Fibroblast of skin of scalp (primary cell): ENCODE measurements at regions not wholly inside any gene's neighbourhood (a gene's known extent, or its start where the extent isn't known, plus 50 kb on each side); places are given as distances from the start of the nearest gene placed in this dataset.

Source experiments
- DNase-seq: peaks from one replicate; pipeline ENCODE4 v3.0.0-alpha.2; 2013

GRCh38 chr10:78933828-78934531 is 134.8 kb upstream of the ZMIZ1 start:
- peak; percentile 53 for DNase-seq

DNA sequence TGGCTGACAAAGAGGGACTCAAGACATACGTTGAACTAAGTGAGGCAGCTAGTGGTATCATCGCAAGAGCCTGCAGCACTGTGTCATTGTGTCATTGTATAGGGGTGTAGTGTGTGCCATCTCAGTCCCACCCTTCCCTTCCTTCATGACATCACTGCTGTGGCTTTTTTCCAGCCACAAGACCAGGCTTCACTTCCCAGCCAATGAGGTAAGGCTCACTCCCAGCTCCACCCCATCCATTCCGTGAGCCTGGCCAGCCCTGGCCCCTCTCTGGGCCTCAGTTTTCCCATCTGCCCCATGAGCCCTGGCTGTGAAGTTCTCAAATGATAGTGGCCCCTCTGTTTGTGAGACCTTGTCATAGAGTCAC is 134.3 kb upstream of the ZMIZ1 start:
- DNase-seq: peak; percentile 86

DNA sequence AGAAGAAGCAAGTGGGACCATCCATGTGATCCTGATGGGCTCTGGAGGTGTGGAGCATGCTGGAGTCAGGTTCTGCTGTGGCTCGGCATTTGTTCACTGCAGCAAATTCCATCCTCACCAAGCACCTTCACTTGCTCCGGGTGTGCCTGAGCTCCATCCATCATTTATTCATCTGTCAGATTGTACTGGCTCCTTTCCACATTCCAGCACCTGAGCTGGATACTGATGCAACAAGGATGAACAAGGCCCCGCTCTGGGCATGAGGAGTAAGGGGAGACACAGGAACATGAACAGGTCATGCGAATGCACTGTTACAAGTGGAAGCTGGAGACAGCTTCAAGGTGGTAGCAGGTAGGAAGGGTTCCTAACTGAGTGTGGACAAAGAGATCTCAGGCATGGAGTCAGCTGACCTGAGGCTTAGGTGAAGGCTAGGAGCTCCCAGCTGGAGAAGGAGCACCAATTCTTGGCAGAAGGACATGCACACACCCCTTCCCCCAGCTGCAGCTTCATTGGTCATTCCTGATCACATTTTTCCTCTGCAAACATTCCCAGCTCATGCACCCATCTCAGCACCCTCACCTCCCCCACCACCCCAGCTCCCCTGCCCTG is 133.7 kb upstream of the ZMIZ1 start:
- DNase-seq: peak; percentile 35

- no peak for DNase-seq
Observed at GRCh38 chr10:78935697-78936407, 132.9 kb upstream of the ZMIZ1 start.

DNA sequence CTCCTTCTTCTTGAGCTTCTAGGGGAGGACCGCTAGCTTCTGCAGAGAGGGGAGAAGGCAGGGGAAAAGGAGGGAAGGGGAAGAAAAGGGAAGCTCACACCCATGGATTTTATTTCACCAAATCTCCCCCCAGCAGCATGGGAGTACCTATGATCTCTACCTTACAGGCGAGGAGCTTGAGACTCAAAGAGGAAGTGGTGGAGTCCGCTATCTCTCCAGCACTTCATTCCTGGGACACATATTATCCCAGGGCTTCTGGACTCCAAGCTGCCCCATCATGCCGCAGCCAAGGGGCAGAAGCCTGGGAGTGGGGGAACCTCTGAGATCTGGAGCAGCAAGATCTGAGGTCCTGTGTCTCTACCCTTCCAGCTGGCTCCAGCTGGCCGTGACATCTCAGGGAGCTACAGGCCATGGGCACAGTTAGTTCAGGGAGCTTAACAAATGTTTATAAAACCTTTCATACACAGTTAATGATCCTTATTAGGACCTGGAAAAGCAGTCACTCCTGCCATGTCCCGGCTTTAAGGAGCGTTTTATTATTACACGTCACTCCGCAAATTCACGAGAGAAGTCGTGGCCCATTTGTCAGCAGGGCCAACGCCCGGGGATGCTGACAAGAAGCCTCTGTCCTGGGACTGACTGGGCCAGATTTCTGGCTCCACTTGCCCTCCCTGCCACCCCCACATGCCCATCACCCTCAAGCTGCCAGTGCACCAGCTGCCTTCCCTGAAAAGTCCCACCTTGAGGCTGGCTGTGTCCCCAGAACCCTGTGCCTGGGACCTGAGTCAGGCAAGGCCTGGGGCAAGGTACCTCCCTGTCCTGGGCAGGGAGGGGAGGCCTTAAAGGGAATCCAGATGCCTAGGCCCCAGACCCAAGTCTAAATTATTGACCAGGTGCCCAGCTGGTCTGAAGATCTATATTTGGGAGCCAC is 132.1 kb upstream of the ZMIZ1 start:
- no peak for DNase-seq

- no peak for DNase-seq
Observed at GRCh38 chr10:78937393-78937792, 131.4 kb upstream of the ZMIZ1 start.

DNA sequence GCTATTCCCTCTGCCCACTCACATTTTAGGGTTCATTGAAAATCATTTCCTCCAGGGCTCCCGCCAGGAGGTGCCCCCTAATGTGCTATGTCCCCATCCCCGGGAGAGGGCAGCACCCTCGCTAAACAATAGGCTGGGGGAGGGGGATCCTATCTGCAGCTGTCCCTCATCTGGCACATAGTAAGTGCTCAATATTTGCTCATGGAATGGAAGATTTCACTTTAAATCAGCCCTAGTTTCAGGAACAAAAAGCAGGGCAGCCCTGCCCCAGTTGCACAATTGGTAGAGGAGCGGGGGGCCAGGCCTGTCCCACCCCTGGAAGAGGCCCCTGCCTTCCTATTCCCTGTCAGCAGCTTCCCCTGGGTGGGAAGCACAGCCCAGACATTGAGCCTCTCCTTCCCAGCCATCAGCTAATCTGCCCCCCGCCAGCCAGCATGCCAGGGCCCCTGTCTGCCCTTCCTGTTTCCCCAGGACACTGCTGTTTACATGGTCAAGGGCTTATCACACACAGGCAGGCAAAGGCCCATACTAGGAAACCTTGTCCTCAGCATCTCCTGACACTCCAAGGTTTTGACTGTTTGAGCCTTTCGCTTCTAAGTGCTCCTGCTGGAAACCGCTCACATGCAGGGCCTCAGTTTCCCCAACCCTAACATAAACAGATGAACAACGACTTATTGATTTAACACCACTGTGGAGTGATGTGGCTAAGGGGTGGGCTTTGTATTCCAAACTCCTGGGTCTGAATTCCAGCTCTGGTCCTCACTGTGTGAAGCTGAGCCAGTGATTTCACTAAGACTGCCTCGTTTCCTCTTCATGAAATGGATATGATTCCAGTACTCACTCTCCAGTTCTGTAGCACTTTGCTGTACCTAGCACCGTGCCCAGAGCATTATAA is 130.7 kb upstream of the ZMIZ1 start:
- no peak for DNase-seq

DNA sequence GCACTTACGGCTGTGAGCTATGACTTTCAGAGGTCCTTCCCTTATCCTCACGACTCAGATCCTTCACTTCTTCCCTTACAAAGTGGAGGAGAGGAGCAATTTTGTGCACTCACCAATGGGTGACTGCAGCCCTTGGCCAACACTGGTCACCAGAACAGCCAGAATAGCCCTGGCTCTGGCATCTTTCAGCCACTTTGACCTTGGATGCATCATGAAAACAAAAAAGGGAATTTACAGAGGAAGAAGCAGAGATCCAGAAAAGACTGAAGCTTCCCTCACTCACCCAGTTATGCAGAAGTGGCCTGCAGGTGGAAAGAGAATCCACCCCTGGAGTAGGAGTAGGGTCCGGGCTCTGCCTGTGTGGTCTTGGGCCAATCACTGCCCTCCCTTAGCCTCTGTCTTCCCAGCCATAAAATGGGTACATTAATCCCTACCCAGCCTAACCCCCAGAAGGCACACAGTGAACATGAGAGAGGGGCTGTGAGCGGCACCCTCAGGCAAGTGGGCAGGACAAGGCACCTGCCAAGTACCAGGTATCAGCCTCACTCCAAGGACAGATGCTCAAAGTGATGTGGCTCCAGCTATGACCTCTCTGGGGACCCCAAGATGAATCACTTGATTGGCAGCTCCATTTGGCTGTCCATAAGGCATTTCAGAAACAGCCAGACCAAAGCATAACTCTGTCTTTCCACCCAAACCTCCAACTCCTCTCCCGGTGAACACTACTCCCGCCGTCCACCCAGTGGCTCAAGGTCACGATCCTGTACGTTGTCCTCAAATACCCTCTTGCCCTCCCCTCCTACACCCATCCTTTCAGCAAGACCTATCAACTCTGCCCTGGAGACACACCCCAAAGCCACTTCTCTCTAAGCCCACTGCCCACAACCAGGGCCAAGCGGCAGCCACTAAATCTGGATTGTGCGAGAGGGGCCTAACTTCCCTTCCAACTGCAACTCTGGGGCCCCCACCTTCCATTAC is 129.8 kb upstream of the ZMIZ1 start:
- DNase-seq: no peak

DNA sequence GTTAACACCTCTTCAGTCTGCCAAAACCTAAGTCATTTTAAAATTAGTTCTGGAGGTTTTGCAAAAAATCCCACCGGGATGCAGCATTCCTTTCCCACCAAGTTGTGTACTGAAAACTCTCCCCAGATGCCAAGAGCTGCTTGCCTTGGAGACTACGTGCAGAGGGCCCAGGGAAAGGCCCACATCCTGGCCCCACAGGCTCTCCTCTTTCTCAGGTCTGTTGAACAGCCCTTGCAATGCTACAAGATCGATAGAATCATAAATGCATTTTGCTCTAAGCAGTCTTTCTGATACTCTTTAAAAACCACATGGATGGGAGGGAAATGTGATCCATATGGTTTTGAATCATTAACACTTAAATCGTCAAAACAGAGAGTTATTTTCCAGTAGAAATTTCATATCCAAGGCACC is 126.7 kb upstream of the ZMIZ1 start:
- peak; percentile 71 for DNase-seq

DNA sequence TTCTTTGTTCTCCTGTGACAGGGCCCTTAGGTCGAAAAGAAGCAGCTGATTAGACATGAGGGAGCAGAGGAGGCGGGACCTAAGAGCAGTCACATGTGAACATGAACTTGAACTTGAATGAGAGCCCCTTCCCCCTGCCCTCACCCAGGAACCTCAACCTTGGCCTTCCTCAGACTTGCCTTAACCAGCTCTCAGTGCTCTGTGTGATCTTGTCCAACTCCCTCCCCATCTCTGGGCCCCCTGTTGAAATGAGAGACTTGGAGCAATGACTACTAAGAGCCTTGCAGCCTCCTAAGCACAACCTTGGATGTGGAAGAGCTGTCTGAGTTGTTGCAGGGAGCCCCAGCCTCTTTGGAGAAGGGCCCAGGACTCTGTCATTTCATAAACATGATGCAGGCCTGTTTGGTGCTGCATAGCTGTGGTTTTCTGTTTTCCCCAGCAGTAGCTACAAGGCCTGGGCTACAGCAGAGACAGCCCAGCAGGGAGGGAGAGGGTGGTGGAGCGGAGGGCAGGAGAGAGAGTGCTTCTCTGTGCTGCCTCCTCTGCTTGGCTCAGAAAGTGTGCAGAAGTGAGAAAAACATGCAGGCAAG is 123.9 kb upstream of the ZMIZ1 start:
- peak; percentile 98 for DNase-seq

DNA sequence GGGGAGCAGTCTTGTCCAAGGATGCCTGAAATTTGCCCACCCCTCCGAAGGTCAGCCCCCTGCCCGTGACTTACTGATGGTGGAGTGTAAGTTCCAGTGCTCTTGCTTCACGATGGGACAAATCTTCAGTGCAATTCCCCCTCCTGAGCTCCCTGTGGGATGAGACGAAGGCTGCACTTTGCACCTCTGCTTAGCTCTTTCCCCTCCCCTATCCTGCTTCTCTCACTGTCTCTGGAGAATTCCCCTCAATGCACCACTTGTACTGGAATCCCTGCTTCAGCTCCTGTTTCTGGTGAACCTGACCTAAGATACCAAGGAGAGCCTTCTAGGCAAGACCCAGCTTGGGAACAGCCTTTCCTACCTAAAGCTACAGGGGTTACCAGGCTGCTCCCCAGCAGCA is 122.9 kb upstream of the ZMIZ1 start:
- DNase-seq: no peak

GRCh38 chr10:78947226-78947625 is 121.5 kb upstream of the ZMIZ1 start:
- no peak for DNase-seq

GRCh38 chr10:78947733-78948132 is 121.0 kb upstream of the ZMIZ1 start:
- no peak for DNase-seq

GRCh38 chr10:78948621-78949030 is 120.1 kb upstream of the ZMIZ1 start:
- no peak for DNase-seq

DNA sequence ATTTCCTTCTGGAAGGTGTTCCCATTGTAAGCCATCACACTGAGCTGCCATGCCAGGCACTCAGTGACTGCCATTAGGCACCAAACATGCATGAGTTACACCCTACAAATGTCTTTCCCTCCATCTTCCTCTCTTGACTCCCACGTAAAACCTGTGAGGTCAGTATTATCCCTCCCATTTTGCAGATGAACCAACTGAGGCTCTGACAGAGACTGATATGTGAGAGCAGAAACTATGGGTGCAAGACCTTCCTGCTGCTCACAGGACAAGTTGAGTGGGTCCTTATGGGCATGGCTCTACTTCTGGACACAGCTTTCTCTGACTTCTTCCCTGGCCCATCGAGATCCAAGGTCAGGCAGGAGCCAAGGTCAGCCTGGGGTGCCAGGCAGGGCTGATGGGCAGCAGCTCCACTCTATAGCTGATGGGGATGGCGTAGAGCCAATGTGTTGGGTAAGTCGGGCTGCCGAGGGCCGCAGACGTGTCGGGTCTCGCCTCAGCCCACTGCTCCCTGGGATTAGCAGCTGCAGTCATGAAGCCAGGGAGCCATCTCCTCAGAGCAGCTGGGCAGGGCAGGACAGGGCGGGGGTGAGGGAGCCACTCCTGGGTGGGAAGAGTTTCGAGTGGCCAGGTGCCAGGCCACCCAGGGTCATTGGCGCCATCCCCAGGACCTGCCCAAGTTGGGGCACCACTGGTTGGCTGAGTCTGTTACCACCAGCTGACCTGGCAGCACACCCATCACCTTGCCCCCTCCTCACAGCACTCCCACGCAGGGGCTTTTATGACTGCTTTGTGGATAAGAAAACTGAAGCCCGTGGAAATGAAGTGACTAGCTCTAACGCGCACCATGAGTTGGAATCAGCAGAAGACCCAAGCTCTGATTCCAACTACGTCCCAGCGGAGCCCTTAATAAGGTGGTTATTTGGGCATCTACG is 117.8 kb upstream of the ZMIZ1 start:
- DNase-seq: no peak

DNA sequence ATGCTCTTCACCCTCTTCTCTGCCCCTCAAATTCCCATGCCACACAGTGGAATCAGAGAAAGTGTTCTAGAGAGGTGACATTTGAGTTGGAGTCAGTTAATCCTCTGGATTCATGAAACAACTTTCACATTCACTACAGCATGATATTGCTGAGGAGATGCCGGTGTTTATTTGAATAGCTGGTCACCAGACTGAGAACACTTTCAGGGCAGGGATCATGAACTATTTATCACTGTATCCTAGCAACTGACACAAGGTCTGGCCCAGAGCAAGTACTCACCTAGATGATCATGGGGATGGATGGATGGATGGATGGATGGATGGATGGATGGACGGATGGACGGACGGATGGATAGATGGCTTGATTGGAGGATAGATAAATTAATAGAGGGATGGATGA is 116.7 kb upstream of the ZMIZ1 start:
- DNase-seq: no peak

GRCh38 chr10:78952686-78953085 is 116.1 kb upstream of the ZMIZ1 start:
- DNase-seq: peak; percentile 33

DNA sequence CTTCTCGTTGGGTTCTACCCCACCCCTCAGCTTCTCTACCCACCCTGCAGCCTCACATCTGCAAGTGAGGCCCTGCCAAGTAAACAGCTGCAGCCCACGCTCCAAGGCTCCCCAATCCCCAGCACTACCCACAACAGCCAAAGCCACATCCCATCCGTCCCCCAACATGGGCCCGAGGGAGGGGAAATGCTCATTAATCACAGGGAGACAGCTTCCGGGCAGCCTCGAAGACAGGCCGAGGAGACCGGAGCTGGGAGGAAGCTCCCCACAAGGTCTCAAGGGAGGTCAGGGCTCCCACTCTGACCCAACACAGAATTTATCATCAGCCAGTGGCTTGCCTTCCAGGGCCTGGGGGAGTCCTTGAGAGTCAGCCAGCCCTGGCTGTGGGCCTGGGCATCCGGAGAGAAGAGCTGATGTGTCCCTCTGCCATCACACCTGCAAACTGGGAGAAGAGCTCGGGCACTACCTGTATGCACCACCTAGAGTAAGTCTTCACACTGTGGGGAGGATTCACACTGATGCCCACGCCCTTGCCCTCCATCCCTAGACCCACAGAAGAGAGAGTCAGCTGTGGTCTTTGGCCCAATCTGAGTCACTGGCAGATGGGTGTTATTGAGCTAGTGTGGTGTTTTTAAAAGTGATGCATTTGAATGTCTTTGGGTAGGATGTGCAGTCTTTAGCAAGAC is 115.5 kb upstream of the ZMIZ1 start:
- peak; percentile 84 for DNase-seq
